PC-3 (cell line): ENCODE measurements at regions not wholly inside any gene's neighbourhood (a gene's known extent, or its start where the extent isn't known, plus 50 kb on each side); places are given as distances from the start of the nearest gene placed in this dataset.

Experiments
- EZH2 ChIP-seq: fragments of 300-600 bp; sonication (generic); IDR thresholded peaks from one replicate; pipeline ENCODE4 v1.6.1; 2017; ENCODE audit warnings: antibody characterized with exemption, mild to moderate bottlenecking, low read length; ENCODE audit not compliant: unreplicated experiment
- TF ChIP-seq, protein P1 (sequence below): fragments of 300-600 bp; sonication (generic); conservative IDR thresholded peaks from 2 replicates; pipeline ENCODE4 v1.5.1; 2017; ENCODE audit warnings: antibody characterized with exemption, low read depth, mild to moderate bottlenecking, low read length

DNA sequence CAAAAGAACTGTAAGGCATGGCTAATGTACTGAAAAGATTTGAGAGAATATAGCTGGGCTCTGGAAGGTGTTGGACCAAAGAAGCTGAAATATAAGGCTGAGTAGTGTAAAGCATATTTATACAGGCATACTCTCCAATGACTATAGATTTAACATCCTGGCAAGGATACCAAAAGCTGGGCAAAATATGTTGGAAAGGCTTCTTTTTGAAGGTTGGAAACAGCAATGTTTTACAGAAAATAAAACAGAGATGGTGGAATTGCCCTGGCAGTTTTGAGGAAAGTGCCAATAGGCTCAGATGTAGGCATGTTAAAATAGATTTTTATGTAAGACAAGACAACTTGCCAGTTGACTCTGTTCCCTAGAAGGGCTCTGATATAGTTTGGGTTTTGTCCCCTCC, 184.1 kb upstream of the SHISA6 start:
- TF ChIP-seq EZH2: no peak
- TF ChIP-seq, protein P1, sequence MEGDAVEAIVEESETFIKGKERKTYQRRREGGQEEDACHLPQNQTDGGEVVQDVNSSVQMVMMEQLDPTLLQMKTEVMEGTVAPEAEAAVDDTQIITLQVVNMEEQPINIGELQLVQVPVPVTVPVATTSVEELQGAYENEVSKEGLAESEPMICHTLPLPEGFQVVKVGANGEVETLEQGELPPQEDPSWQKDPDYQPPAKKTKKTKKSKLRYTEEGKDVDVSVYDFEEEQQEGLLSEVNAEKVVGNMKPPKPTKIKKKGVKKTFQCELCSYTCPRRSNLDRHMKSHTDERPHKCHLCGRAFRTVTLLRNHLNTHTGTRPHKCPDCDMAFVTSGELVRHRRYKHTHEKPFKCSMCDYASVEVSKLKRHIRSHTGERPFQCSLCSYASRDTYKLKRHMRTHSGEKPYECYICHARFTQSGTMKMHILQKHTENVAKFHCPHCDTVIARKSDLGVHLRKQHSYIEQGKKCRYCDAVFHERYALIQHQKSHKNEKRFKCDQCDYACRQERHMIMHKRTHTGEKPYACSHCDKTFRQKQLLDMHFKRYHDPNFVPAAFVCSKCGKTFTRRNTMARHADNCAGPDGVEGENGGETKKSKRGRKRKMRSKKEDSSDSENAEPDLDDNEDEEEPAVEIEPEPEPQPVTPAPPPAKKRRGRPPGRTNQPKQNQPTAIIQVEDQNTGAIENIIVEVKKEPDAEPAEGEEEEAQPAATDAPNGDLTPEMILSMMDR: no peak
